ENCODE measurements at regions not wholly inside any gene's neighbourhood (a gene's known extent, or its start where the extent isn't known, plus 50 kb on each side); places are given as distances from the start of the nearest gene placed in this dataset.

- Histone ChIP-seq H2AFZ (ENCODE audit: control insufficient read depth, low read length) (no peak overlapping the region), H3K4me3 (ENCODE audit: control insufficient read depth in 2 of 3, extremely low read depth in 1 of 3, insufficient read depth in 2 of 3, low read depth in 1 of 3, low read length in 3 of 3) (no peak overlapping the region), H3K27ac (ENCODE audit: control insufficient read depth, insufficient read depth, low read length) (no peak overlapping the region), H3K9ac (ENCODE audit: control insufficient read depth, extremely low read depth, insufficient read depth, low read length) (no peak overlapping the region), H3K4me2 (ENCODE audit: control insufficient read depth, extremely low read depth, insufficient read depth, low read depth, low read length) (no peak overlapping the region), H3K9me1 (ENCODE audit: control insufficient read depth, extremely low read depth, insufficient read depth, low read length) (no peaks in the 10 kb centered on the region), H3K9me3 (ENCODE audit: control insufficient read depth, low read depth, low read length) (no peaks in the 10 kb centered on the region), H3K36me3 (ENCODE audit: control insufficient read depth in 2 of 2, extremely low read depth in 1 of 2, insufficient read depth in 2 of 2, low read length in 2 of 2) (no peaks in the 10 kb centered on the region), H3K4me1 (ENCODE audit: control insufficient read depth, extremely low read depth, insufficient read depth, low read length) (no peaks in the 10 kb centered on the region), H4K20me1 (ENCODE audit: control insufficient read depth, extremely low read depth, insufficient read depth, low read length) (no peaks in the 10 kb centered on the region), H3K27me3 (ENCODE audit: control insufficient read depth, extremely low read depth, insufficient read depth, low read length) (no peaks in the 10 kb centered on the region), H3K79me2 (ENCODE audit: control insufficient read depth, insufficient read depth, low read length) (no peaks in the 10 kb centered on the region)
- DNase-seq (ENCODE audit: low read depth, low spot score) (no peak), FAIRE-seq (no peak)
- dilution Hi-C loops (cut with MboI; ENCODE audit: extremely low pct_ligation_motif_present, low sequenced_read_pairs), result no loop called here
- no peak for TF ChIP-seq EZH2 (IDR thresholded peaks at IDR 0.05; ENCODE audit: low read length)
- TF ChIP-seq CTCF (optimal IDR thresholded peaks at IDR 0.05 in 1 of 3, IDR thresholded peaks at IDR 0.05 in 1 of 3, conservative IDR thresholded peaks at IDR 0.05 in 1 of 3; ENCODE audit: extremely low read depth in 1 of 3, insufficient read depth in 2 of 3, low read length in 3 of 3), result no peak
Observed at GRCh38 chr13:22562116-22562515, 618.7 kb upstream of the SGCG start.

GRCh38 chr13:22563272-22563671 lies 617.5 kb upstream of the SGCG start:
- TF ChIP-seq CTCF (optimal IDR thresholded peaks at IDR 0.05 in 1 of 3, IDR thresholded peaks at IDR 0.05 in 1 of 3, conservative IDR thresholded peaks at IDR 0.05 in 1 of 3; ENCODE audit: extremely low read depth in 1 of 3, insufficient read depth in 2 of 3, low read length in 3 of 3) (no peak), EZH2 (IDR thresholded peaks at IDR 0.05; ENCODE audit: low read length) (no peak)
- no peaks in the 10 kb centered on the region for H3K79me2 ChIP-seq (ENCODE audit: control insufficient read depth, insufficient read depth, low read length)
- dilution Hi-C loops (cut with MboI; ENCODE audit: extremely low pct_ligation_motif_present, low sequenced_read_pairs), result no loop called here
- H3K4me3 ChIP-seq (ENCODE audit: control insufficient read depth in 2 of 3, extremely low read depth in 1 of 3, insufficient read depth in 2 of 3, low read depth in 1 of 3, low read length in 3 of 3), result no peak overlapping the region
- DNase-seq (ENCODE audit: low read depth, low spot score) (no peak), FAIRE-seq (no peak)
- H3K36me3 ChIP-seq (ENCODE audit: control insufficient read depth in 2 of 2, extremely low read depth in 1 of 2, insufficient read depth in 2 of 2, low read length in 2 of 2), result no peaks in the 10 kb centered on the region
- H3K9me1 ChIP-seq (ENCODE audit: control insufficient read depth, extremely low read depth, insufficient read depth, low read length), result no peaks in the 10 kb centered on the region
- no peaks in the 10 kb centered on the region for H3K27me3 ChIP-seq (ENCODE audit: control insufficient read depth, extremely low read depth, insufficient read depth, low read length)
- no peak overlapping the region for H2AFZ ChIP-seq (ENCODE audit: control insufficient read depth, low read length)
- H4K20me1 ChIP-seq (ENCODE audit: control insufficient read depth, extremely low read depth, insufficient read depth, low read length), result no peaks in the 10 kb centered on the region
- H3K9ac ChIP-seq (ENCODE audit: control insufficient read depth, extremely low read depth, insufficient read depth, low read length), result no peak overlapping the region
- no peak overlapping the region for H3K4me2 ChIP-seq (ENCODE audit: control insufficient read depth, extremely low read depth, insufficient read depth, low read depth, low read length)
- no peaks in the 10 kb centered on the region for H3K9me3 ChIP-seq (ENCODE audit: control insufficient read depth, low read depth, low read length)
- no peaks in the 10 kb centered on the region for H3K4me1 ChIP-seq (ENCODE audit: control insufficient read depth, extremely low read depth, insufficient read depth, low read length)
- no peak overlapping the region for H3K27ac ChIP-seq (ENCODE audit: control insufficient read depth, insufficient read depth, low read length)

Data from keratinocyte (primary cell).